Pancreas (tissue), 10 donors: ENCODE measurements at regions not wholly inside any gene's neighbourhood (a gene's known extent, or its start where the extent isn't known, plus 50 kb on each side); places are given as distances from the start of the nearest gene placed in this dataset.

ENCODE experiments used
- ATAC-seq, 4 donors: fragments of 200-7000 bp; cut with Tn5 transposase; one replicate each; pipeline versions ENCODE4 v1.8.0 to v1.9.1; 2020; ENCODE audit warnings: mild to moderate bottlenecking in 4 of 4, moderate library complexity in 4 of 4
- DNase-seq, 6 donors: peaks; one replicate each; pipeline ENCODE4 v3.0.0-alpha.2; 2020
- FAIRE-seq: peaks from 2 replicates; lab custom pipeline; 2012; peaks lifted over from hg19 to GRCh38; lab: Jason Lieb, UNC
- H3K27ac ChIP-seq, 4 donors: fragments of 200-600 bp; sonication (generic); 1 replicate in 3 of 4; 2 replicates in 1 of 4; pipeline versions ENCODE4 v1.5.0 to v1.8.0; 2020
- H3K27me3 ChIP-seq, 4 donors: fragments of 200-600 bp; one replicate each; pipeline ENCODE4 v1.8.0; 2021
- H3K36me3 ChIP-seq, 3 donors: fragments of 200-600 bp; sonication (generic) in 1 of 3; one replicate each; pipeline versions ENCODE4 v1.5.0 to v1.8.0; 2020 to 2021
- H3K4me1 ChIP-seq, 3 donors: fragments of 200-600 bp; one replicate each; pipeline ENCODE4 v1.8.0; 2021
- H3K4me3 ChIP-seq, 4 donors: fragments of 200-600 bp; sonication (generic) in 2 of 4; one replicate each; pipeline versions ENCODE4 v1.5.0 to v1.8.0; 2020 to 2021
- H3K9me3 ChIP-seq, 4 donors: fragments of 200-600 bp; one replicate each; pipeline ENCODE4 v1.8.0; 2021
- CTCF ChIP-seq, 4 donors: fragments of 200-600 bp; sonication (generic) in 3 of 4; IDR thresholded peaks; one replicate each; pipeline versions ENCODE4 v1.5.0 to v1.8.0; 2021; ENCODE audit warnings: antibody characterized with exemption in 4 of 4
- WGBS, 2 donors: extraction: QIAGEN DNeasy Blood & Tissue Kit; methylation state at CpG; one replicate each; pipeline ENCODE4 v1.1.7; 2013; 5-methylcytosine and 5-hydroxymethylcytosine counted together
- intact Hi-C, 3 donors: fragments of 100-400 bp; cut with DNase I; formaldehyde crosslinking; loops; one replicate each; pipeline versions ENCODE4 v1.11.1 to v1.14.2; 2022
- donor health status: healthy with polysubstance abuse.
- donor health status: DM: no; HTN: no; CAD: no; lungs with moderate emphysema.
- donor health status: DM: no; HTN: no; CAD: no.
- donor health status: control.
- donor health status: control.
- donor health status: Bipolar disorder and iron deficiency.
- donor health status: DM: yes; HTN: yes; CAD: no.
- donor health status: DM: no; HTN: no; CAD: no.
- donor health status: DM: no; HTN: no; CAD: no.
- donor health status: DM: yes; HTN: yes; CAD: no.

DNA sequence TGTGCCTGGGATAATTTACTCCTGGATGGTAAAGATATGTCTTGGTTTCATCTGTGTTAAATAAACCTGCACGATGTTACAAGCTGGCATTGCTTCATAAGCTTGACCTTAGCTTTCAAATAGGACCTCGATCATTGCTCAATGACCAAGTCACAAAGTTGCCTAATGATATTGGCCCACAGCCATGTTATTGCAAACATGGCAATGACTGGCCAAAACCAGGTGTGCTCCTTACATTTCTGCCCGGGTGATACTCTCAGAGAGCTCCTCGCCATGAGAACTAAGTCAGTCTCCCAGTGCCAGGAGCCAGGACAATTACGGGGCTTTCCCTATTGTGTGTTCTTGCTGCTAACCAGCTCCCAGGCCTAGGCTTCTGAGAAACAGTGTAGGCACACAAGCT is 72.5 kb upstream of the CYP1B1 start:
- peak overlapping the region in 1 of 4 donors; percentile 9 for H3K27ac ChIP-seq

GRCh38 chr2:38147333-38148121 is 71.6 kb upstream of the CYP1B1 start:
- no peak for TF ChIP-seq CTCF (IDR thresholded peaks at IDR 0.05)
- no peak for DNase-seq
- Histone ChIP-seq H3K4me3 (no peak overlapping the region), H3K36me3 (no peaks in the 10 kb centered on the region), H3K9me3 (no peaks in the 10 kb centered on the region), H3K27me3 (no peaks in the 10 kb centered on the region), H3K4me1 (peaks cover 0 to 3% (median 0%) of the 10 kb centered on the region in 3 donors), H3K27ac (peak overlapping the region in 3 of 4 donors; percentile 28 to 72 (median 64))
- ATAC-seq, result no peak
- intact Hi-C loops, result no loop called here
- FAIRE-seq, result no peak
- 77 to 89% methylated on average over 8 of the region's 8 CpGs for WGBS, 2 donors

More for the DNA sequence above, 72.5 kb upstream of the CYP1B1 start:
- no peak overlapping the region for H3K4me3 ChIP-seq
- intact Hi-C loops, result no loop called here
- H3K27me3 ChIP-seq, result no peaks in the 10 kb centered on the region
- H3K9me3 ChIP-seq, result no peaks in the 10 kb centered on the region
- FAIRE-seq (no peak), DNase-seq (peak in 3 of 6 donors; percentile 39 to 75 (median 42)), ATAC-seq (peak; percentile 61 to 86 (median 67))
- no peak for TF ChIP-seq CTCF (IDR thresholded peaks at IDR 0.05)
- no peaks in the 10 kb centered on the region for H3K36me3 ChIP-seq
- peaks cover 0 to 3% (median 0%) of the 10 kb centered on the region in 3 donors for H3K4me1 ChIP-seq
- WGBS, 2 donors, result 15 to 16% methylated on average over 5 of the region's 5 CpGs

DNA sequence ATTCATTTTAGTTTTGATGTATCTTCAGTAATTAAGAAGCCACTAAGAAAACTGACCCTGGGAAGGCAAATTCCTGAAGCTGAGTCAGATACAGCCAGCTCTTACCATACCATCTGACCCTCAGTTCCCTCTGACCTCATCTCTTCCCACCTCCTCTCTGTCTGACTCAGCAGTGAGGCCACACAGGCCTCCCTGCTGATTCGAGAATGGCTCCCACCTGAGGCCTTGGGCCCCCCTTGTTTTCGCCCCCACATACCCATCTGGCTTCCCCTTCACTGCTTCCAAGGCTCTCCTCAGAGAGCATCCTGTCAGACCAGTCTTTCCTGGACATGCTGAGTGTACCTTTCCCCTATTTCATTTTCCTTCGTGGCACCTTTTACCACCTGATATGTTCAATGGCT is 71.0 kb upstream of the CYP1B1 start:
- peak in 2 of 6 donors; percentile 6 to 39 for DNase-seq
- WGBS, 2 donors, result 42 to 51% methylated on average over 3 of the region's 3 CpGs

GRCh38 chr2:38146275-38146906 is 70.4 kb upstream of the CYP1B1 start:
- FAIRE-seq (no peak), ATAC-seq (peak in 3 of 4 donors; percentile 19 to 76 (median 69)), DNase-seq (peak in 2 of 6 donors; percentile 3 to 31)
- Histone ChIP-seq H3K4me1 (peaks cover 0 to 3% (median 0%) of the 10 kb centered on the region in 3 donors), H3K27me3 (no peaks in the 10 kb centered on the region), H3K4me3 (no peak overlapping the region), H3K27ac (peak overlapping the region in 3 of 4 donors; percentile 28 to 72 (median 64)), H3K9me3 (no peaks in the 10 kb centered on the region), H3K36me3 (no peaks in the 10 kb centered on the region)
- TF ChIP-seq CTCF (IDR thresholded peaks at IDR 0.05), result no peak
- intact Hi-C loops, result no loop called here
- 58 to 65% methylated on average over 7 of the region's 7 CpGs for WGBS, 2 donors

More for the DNA sequence above, 71.0 kb upstream of the CYP1B1 start:
- no peaks in the 10 kb centered on the region for H3K36me3 ChIP-seq
- H3K27ac ChIP-seq, result peak overlapping the region in 3 of 4 donors; percentile 28 to 72 (median 64)
- ATAC-seq (peak in 3 of 4 donors; percentile 55 to 86 (median 85)), FAIRE-seq (no peak)
- H3K9me3 ChIP-seq, result no peaks in the 10 kb centered on the region
- intact Hi-C loops, result no loop called here
- H3K4me3 ChIP-seq, result no peak overlapping the region
- peaks cover 0 to 3% (median 0%) of the 10 kb centered on the region in 3 donors for H3K4me1 ChIP-seq
- TF ChIP-seq CTCF (IDR thresholded peaks at IDR 0.05), result no peak
- no peaks in the 10 kb centered on the region for H3K27me3 ChIP-seq
